DMS79 (cell line): ENCODE measurements at regions not wholly inside any gene's neighbourhood (a gene's known extent, or its start where the extent isn't known, plus 50 kb on each side); places are given as distances from the start of the nearest gene placed in this dataset.
"Not testable (repeated sequence)": the region's sequence is repeated elsewhere in the genome, so short reads cannot be mapped to it uniquely, and the experiment has no call there.

Source experiments
- DNase-seq: peaks from one replicate; lab custom pipeline; 2025; lab: John Stamatoyannopoulos, UW

DNA sequence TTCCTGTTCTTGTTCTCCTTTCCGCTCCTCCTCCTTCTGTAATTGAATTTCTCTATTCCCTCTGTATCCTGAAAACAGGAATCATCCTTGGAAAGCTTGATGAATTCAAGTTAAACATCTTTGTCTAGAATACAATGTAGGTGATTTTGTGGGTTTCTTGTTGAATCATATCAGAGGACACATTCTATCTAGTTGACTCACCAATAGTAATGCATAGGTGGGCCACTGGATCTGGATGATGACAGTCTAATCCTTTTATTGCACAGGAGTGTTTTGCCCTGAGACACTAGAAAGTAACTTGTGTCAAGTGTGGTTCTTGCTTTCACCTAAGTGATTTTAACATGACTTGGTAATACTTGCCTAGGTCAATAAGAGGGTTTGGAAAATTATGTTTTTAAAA lies 164.3 kb downstream of the RFPL4B start:
- DNase-seq: no peak

DNA sequence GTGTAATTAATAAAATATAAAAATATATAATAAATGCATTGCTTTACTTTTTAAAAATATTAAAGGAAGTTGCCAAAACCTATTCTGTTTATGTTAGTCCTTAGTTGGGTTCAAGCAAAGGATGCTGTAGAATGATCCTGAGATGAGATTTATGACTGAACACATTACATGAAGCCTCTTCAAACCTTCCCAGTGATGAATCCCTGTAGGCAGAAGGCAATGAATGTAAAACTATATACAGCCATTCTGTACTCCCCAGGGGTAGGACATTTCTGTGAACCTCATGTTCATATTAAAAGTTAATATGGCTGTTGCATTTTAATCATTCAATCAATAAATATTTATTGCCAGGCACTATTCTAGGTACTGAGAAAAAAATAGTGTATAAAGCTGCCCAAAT lies 166.0 kb downstream of the RFPL4B start:
- DNase-seq: no peak

DNA sequence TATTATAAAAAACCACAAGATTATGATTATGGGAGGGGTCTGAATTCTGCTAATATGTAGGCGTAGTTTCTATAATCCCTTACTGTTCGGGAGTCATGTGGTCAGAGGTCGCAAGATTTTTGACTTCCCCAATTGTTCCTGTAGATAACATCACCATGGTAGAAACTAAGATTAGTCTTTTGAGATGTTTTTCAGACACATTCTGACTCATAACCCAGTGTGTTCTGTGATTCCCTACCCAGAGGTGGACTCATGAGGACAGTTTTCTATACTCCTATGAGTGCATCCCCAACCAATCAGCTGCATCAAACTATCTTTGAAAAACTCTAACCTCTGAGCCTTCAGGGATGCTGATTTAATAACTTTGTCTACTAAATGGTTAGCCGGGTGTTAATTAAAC lies 175.5 kb downstream of the RFPL4B start:
- DNase-seq: no peak

DNA sequence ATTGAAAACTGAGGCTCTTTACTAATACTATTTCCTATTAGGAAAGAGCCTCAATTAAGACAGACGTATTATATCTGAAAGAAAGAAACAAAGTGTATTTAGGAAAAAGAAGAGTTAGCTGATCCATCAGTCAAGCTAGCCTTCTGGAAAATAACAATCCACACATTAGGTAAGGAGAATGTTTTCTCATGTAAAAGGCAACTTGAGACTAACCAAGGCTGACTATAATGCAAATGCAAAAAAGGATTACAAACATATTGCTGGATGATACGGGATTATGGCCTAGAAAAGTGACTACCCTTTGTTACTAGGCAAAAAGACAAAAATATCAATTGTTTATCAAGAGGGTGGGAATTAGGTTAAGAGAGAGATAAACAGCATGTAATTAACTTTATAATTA lies 176.9 kb downstream of the RFPL4B start:
- no peak for DNase-seq

DNA sequence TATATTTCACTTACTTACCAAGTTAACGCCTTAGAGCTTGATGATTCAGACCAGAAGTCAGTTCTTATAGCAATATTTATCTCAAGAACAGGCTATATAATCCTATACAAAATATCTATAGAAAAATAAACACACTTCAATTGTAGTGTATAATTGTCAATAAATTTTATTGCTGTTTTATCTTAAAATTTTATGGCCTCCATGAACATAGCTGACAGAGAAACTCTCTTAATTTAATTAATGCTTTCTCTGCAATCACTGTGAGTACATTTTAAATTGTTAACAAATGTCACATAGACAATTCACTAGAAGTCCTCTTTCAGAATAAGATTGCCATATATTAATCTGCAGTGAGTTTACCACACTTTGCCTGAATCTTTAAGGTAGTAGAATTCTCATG lies 178.6 kb downstream of the RFPL4B start:
- DNase-seq: no peak

DNA sequence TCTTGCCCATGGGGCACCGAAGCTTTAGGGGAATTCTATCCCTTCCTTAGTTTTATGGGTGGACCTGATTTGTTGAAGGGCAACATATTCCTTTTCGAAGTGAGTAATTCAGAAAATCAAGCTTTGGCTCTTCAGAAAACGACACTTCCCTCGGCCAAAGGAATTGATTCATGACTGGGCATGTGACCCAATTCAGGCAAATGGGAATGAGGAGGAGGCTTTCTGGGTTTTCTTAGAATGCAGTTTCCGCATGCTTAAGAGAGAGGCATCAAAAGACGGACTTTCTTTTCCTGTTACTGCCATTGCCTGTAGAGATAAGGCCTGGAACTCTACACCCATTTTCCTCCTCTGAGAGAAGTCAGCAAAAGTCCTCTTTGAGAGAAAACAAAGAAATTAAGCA lies 179.5 kb downstream of the RFPL4B start:
- DNase-seq: no peak

DNA sequence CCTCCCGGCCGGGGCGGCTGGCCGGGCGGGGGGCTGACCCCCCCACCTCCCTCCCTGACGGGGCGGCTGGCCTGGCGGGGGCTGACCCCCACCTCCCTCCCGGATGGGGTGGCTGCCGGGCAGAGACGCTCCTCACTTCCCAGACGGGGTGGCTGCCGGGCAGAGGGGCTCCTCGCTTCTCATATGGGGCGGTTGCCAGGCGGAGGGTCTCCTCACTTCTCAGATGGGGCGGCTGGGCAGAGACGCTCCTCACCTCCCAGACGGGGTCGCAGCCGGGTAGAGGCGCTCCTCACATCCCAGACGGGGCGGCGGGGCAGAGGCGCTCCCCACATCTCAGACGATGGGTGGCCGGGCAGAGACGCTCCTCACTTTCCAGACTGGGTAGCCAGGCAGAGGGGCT lies 181.2 kb downstream of the RFPL4B start:
- not testable (repeated sequence) for DNase-seq

DNA sequence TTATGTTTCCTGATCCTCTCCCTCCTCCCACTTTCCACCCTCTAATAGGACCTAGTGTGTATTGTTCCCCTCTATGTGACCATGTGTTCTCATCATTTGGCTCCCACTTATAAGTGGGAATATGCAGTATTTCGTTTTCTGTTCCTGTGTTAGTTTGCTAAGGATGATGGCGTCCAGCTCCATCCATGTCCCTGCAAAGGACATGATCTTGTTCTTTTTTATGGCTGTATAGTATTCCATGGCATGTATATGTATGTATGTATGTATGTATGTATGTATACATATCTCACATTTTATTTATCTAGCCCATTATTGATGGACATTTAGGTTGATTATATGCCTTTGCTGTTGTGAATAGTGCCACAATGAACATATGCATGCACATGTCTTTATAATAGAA lies 188.7 kb downstream of the RFPL4B start:
- no peak for DNase-seq

DNA sequence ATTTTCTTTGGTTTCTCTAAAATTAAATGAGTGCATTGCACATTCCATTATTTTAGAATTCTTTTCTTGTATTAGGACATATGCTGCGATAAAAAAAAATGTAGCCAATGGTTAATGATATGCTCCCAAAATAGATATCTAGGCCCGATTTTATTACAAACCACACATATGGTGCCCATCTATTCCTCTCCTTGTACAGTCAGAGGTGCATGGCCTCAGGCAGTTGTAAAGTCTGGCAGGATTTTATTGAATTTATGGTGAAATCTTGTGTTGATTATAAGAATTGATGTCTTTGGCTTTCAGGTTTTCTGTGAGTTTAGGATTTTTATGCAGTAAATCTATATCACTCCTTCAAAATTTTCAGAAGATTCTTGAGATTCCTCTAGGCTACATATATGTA lies 192.2 kb downstream of the RFPL4B start:
- no peak for DNase-seq

DNA sequence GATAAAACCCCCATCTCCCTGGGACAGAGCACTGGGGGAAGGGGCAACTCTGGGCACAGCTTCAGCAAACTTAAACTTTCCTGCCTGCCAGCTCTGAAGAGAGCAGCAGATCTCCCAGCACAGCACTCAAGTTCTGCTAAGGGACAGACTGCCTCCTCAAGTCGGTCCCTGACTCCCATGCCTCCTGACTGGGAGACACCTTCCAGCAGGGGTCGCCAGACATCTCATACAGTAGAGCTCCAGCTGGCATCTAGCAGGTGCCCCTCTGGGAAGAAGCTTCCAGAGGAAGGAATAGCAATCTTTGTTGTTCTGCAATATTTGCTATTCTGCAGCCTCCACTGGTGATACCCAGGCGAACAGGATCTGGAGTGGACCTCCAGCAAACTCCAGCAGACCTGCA lies 194.7 kb downstream of the RFPL4B start:
- DNase-seq: not testable (repeated sequence)

DNA sequence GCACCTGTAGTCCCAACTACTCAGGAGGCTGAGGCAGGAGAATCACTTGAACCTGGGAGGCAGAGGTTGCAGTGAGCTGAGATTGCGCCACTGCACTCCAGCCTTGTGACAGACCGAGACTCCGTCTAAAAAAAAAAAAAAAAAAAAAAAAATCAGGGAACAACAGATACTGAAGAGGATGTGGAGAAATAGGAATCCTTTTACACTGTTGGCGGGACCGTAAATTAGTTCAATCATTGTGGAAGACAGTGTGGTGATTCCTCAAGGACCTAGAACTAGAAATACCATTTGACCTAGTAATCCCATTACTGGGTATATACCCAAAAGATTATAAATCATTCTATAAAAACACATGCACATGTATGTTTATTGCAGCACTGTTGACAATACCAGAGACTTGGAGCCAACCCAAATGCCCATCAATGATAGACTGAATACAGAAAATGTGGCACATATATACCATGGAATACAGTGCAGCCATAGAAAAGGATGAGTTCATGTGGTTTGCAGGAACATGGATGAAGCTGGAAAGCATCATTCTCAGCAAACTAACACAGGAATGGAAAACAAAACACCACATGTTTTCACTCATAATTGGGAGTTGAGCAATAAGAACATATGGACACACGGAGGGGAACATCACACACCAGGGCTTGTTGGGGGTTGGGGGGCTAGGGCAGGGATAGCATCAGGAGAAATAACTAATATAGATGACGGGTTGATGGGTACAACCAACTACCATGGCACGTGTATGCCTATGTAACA lies 200.4 kb downstream of the RFPL4B start:
- not testable (repeated sequence) for DNase-seq

DNA sequence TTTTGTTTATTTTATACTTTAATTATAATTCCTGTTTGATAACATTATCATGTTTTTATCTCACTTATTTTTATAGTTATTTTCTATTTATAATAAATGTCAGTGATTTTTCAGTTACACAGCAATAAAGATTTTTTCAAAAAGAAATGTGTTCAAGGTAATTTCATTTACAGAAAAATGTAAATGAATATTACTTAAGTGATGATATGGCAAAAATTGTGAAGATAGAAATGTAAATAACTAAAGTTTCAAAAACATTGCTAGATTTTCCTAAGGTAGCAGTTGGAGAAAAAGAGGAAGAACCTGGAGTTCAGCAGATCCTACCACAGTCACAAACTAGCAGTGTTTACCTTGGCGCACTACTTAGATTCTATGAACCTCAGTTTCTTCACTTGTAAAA lies 202.6 kb downstream of the RFPL4B start:
- DNase-seq: no peak

DNA sequence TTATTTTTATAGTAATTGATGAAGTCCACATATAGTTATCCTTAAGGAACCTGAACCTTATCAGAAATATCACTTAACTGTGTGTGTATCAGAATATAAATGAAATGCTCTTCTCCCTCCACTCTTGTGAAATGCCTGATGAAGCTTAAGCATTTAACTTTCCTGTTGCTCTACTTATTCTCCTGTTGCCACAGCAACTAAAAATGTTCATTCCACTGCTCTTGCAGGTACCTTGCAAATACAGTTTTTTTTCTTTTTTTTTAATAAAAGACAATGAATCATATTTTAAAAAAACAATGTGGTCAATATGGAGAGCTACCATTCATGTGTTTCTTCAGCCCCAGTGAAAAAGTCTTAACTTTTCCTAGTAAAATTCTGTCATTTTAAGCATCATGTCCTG lies 210.3 kb downstream of the RFPL4B start:
- no peak for DNase-seq

DNA sequence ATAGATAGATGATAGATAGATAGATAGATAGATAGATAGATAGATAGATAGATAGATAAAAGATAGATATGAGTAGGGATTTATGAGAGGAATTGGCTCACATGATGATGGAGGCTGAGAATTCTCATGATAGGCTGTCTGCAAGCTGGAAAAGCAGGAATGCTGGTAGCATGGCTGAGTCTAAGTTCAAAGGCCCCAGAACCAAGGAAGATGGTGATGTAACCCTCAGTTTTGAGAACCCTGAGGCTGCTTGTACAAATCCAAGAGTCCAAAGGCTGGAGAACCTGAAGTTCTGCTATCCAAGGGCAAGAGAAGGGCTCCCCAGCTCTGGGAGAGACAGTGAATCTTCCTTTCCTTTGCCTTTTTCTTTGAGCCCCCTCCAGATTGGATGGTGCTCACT lies 210.8 kb downstream of the RFPL4B start:
- no peak for DNase-seq

DNA sequence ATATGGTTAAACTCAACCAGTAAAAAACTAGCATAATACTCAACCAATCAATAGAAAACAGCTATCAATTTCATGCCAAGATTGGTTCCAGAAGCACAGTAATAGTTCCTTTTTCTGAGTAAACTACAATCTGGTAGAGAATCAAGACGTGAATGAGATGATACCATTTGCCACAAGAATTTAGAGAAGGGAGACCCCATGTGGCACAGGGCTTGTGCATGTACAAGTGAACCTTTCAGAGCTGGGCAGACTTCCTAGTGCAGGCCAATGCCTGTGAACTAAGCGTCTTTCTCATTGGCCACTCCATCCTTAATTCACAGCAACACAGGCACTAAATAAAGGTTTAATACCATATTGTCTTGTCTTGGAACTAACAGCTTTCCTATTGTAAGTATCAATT lies 213.5 kb downstream of the RFPL4B start:
- DNase-seq: no peak

DNA sequence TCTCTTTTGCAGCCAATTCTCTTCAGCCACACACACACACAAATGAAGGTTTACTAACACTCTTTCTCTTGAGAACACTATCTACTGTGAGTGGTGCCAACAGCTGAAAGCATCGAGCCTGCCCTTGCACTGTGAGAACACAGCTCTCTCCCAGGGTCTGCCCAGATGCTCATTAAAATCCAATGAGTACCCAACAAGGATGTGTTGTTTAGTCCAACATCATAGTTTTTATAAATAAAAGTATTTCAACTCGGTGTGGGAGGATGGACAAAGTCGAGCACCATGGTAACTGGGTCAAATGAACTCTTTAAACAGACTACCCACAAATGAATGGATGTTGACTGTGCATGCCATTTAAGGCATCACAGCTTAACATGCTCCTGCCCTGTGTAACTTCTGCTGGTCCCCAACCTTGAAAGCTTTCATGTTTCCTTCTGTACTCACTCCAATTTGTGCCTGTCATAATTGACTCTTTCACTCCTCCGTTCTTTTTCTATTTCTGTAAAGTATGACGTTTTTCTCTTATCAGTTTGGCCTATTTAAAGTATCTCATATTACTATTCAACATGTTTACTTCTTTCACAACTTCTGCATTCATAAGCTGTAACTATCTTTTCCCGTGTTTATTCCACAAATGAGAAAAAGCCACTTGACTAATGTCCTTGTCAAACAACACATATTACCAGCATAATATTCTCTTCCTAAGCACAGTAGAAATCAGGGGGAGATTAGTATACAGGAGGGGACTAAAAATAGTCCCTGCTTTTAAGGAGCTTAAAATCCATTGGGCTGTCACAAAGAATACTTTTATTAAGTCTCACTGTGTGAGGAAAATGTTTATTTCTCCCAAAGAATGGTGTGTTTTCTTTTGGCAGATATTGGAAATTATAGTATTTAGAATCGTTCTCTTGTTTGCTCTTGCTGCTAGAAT lies 215.4 kb downstream of the RFPL4B start:
- DNase-seq: no peak

DNA sequence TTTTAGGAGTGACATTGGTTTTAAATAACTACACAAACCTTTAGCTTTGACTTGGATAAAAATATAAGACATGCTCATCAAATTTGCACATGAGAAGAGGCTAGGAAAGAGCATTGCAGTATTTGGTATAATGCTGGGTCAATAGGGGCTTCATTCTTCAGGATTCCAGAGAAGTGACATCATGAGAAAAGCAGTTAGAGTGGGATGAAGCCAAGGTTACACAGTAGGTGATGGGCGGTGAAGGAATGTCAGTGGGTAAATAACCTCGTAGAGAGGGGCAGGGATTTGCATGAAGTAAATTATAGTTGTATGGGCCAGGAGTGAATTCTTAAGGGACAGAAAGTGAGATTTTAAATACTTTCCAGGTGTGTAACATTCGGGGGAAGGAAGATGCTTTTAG lies 216.2 kb downstream of the RFPL4B start:
- no peak for DNase-seq

DNA sequence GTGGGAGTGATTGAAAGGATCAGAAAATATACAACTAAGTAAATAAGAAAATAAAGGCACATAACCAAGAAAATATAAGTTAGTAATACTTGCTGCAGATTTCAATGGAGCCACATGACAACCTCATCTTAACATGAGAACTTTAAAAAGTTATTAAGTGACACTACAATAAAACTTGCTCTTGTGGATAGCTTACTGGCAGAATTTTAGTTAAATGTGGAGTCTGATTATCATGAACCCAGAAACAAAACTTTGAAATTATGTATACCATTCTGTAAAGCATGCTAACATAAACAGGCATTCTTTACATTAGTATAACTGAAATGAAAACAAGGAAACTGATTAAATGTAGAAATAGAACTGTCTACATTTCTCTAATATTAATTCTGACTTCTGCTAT lies 220.9 kb downstream of the RFPL4B start:
- no peak for DNase-seq

DNA sequence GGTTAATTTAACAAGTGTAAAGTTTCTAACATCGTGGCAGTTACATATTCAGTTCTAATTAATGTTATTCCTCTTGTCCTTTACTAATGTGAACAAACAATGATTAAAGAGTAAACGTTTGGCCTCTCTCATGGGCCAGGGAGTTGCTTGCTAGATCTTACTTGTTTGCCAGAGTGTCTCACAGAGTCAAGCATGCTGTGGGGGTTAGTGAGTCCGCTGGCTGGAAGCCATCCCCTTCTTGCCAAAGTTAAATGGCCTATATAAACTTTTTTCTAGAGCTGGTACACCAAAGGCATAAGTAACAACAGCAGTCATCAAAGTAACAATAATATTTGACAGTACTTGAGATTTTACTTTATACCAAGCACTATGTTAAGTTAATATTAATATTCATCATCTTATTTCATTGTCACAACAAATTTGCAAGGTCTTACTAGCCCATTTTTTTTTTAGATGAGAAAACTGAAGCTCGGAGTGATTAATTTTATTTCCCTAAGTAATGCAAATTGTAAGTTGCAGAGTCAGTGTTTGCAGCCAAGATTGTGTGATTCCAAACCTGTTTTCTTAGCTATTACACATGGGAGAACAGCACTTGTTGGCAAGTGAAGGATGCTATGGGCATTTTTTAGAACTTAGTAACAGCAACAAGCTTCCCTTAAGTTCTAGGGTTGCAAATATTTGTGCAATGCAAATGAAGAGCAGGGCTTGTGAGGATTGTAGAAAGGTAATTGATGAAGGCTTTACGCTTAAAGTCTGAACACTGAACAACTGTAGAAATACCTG lies 224.5 kb downstream of the RFPL4B start:
- DNase-seq: peak; percentile 37

DNA sequence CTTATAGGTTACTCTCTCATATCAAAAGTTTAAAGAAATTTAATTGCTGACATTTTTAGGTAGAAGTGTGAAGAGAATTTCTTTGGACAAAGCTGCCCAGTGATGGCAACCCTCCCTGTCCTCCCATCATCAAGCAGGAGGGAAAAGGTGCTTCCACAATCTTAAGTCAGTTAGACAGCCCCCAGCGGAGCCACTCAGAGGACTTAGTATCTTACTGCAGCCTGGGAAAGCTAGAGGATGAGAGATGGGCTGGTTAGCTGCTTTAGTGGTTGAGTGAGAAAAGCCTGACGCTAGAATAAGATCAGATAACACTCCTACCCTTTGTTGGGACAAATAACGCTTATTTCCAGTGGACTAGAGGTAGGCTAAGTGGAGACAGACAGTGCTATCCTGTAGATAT lies 227.1 kb downstream of the RFPL4B start:
- no peak for DNase-seq

DNA sequence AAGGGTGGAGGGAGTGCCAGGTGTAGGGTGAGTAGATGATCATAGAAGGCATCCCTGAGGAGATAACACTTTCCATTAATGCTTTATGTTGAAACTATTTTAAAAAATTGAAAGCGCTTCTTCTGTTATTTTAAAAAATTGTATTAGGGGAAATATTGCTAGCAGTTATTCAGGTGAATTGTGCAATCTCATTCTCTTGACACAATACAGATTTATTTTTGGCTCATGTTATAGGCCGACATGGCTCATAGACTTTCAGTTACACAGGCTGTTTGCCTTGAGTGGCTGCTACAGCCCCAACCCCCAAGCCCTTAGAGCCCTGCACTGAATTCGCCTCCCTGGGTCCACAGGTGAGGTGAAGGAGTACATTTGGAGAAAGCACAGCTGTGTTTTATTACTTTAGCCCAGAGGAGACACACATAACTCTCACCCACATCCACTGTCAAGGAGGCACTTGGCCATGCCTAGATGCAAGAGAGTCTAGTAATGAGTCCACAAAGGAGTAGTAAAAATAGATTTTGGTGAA lies 228.2 kb downstream of the RFPL4B start:
- peak; percentile 99 for DNase-seq

DNA sequence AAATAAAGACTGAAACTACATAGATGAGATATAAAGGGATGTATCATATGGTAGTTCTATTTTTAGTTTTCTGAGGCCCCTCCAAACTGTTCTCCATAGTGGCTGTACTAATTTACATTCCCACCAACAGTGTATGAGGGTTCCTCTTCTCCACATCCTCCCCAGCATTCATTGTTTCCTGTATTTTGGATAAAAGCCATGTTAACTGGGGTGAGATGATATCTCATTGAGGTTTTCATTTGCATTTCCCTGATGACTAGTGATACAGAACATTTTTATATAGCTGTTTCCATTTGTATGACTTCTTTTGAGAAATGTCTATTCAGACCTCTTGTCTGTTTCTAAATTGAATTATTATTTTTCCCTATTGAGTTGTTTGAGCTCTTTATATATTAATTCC lies 229.3 kb downstream of the RFPL4B start:
- DNase-seq: peak; percentile 20
